PC-3 (cell line): ENCODE measurements at regions not wholly inside any gene's neighbourhood (a gene's known extent, or its start where the extent isn't known, plus 50 kb on each side); places are given as distances from the start of the nearest gene placed in this dataset.

Source experiments
- ATAC-seq: fragments of 200-7000 bp; cut with Tn5 transposase; 2 replicates; pipeline ENCODE4 v1.9.1; 2020; ENCODE audit warnings: mild to moderate bottlenecking, moderate library complexity
- BruUV-seq: library from RNA; stranded (reverse); fragments of 400-500 nt; replicated peaks from 2 replicates; lab custom pipeline; 2021; lab: Mats Ljungman, UMichigan
- CTCF ChIA-PET: fragments of 300-600 bp; sonication (Branson Sonifier 250); formaldehyde crosslinking; loops from one replicate; lab custom pipeline; 2022; ENCODE audit warnings: antibody characterized with exemption; lab: Charles Lee
- POLR2A ChIA-PET: fragments of 300-600 bp; sonication (Branson Sonifier 250); formaldehyde crosslinking; loops from one replicate; lab custom pipeline; 2022; ENCODE audit warnings: antibody characterized with exemption; ENCODE audit not compliant: unreplicated experiment; lab: Charles Lee
- DNase-seq: peaks from one replicate; pipeline ENCODE4 v3.0.0-alpha.2; 2015
- H2AFZ ChIP-seq: fragments of 300-600 bp; sonication (generic); 2 replicates; pipeline ENCODE4 v1.6.0; 2016; ENCODE audit warnings: antibody characterized with exemption, low read length
- H3F3A ChIP-seq: fragments of 300-600 bp; sonication (generic); one replicate; pipeline ENCODE4 v1.6.0; 2017; ENCODE audit warnings: antibody characterized with exemption, low read length, control low read depth, mild to moderate bottlenecking; ENCODE audit not compliant: unreplicated experiment
- H3K27ac ChIP-seq: fragments of 300-600 bp; sonication (generic); 2 replicates; pipeline ENCODE4 v1.5.1; 2016; ENCODE audit warnings: mild to moderate bottlenecking, low read length
- H3K27me3 ChIP-seq: fragments of 300-600 bp; sonication (generic); 2 replicates; pipeline ENCODE4 v1.6.1; 2016; ENCODE audit warnings: low read length, mixed read lengths
- H3K36me3 ChIP-seq: fragments of 300-600 bp; sonication (generic); 2 replicates; pipeline ENCODE4 v1.6.1; 2016; ENCODE audit warnings: low read depth, mixed run types, low read length, mixed read lengths
- H3K4me1 ChIP-seq: fragments of 300-600 bp; sonication (generic); 2 replicates; pipeline ENCODE4 v1.5.1; 2016; ENCODE audit warnings: low read length; ENCODE audit not compliant: insufficient read depth
- H3K4me2 ChIP-seq: fragments of 300-600 bp; sonication (generic); 2 replicates; pipeline ENCODE4 v1.6.0; 2016; ENCODE audit warnings: low read length
- H3K4me3 ChIP-seq: fragments of 300-600 bp; sonication (generic); 2 replicates; pipeline ENCODE4 v1.5.1; 2016; ENCODE audit warnings: mild to moderate bottlenecking, low read length, mixed read lengths
- H3K79me2 ChIP-seq: fragments of 300-600 bp; sonication (generic); 2 replicates; pipeline ENCODE4 v1.6.1; 2017; ENCODE audit warnings: low read length, mixed read lengths
- H3K9ac ChIP-seq: fragments of 300-600 bp; sonication (generic); 2 replicates; pipeline ENCODE4 v1.6.0; 2016; ENCODE audit warnings: mild to moderate bottlenecking, low read length
- H3K9me2 ChIP-seq: fragments of 300-600 bp; sonication (generic); replicated peaks from 2 replicates; pipeline ENCODE4 v1.6.1; 2016; ENCODE audit warnings: mixed run types, low read length, mixed read lengths
- H3K9me3 ChIP-seq: fragments of 300-600 bp; sonication (generic); 2 replicates; pipeline ENCODE4 v1.6.1; 2016; ENCODE audit warnings: low read length, mixed read lengths
- H4K20me1 ChIP-seq: fragments of 300-600 bp; sonication (generic); 2 replicates; pipeline ENCODE4 v1.6.1; 2016; ENCODE audit warnings: low read length, mixed read lengths
- EZH2 ChIP-seq: fragments of 300-600 bp; sonication (generic); IDR thresholded peaks from one replicate; pipeline ENCODE4 v1.6.1; 2017; ENCODE audit warnings: antibody characterized with exemption, mild to moderate bottlenecking, low read length; ENCODE audit not compliant: unreplicated experiment
- EZH2phosphoT487 ChIP-seq: fragments of 300-600 bp; sonication (generic); IDR thresholded peaks from 2 replicates; pipeline ENCODE4 v1.6.1; 2018; ENCODE audit warnings: mild to moderate bottlenecking, antibody characterized with exemption, low read length, borderline replicate concordance
- intact Hi-C: fragments of 100-400 bp; cut with micrococcal nuclease; formaldehyde crosslinking; loops from 2 replicates; pipeline ENCODE4 v1.9.0; 2023
- TF ChIP-seq, protein P1 (sequence below): fragments of 300-600 bp; sonication (generic); conservative IDR thresholded peaks from 2 replicates; pipeline ENCODE4 v1.5.1; 2017; ENCODE audit warnings: antibody characterized with exemption, low read depth, mild to moderate bottlenecking, low read length

DNA sequence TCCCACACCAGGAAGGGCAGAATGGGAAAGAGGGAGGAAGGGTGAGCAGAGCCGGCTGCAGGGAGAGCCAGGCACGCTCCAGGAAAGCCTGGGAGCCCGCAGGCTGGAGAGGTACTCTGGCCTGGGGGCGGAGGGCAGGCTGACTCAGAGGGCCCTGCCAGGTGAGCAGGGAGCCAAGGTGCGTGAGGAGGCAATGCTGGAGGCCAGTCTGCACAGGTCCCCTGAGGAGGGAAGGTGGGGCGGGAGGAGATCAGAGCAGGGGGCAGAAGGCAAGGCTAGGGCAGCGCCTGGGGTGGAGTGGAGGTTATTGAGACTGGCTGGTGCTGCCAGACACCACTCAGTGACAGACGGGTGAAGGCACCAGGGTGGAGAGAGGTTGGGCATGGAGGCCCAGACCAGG is 385.0 kb downstream of the BCL11B start:
- DNase-seq (no peak), ATAC-seq (no peak)
- CTCF ChIA-PET, result no interaction called here

DNA sequence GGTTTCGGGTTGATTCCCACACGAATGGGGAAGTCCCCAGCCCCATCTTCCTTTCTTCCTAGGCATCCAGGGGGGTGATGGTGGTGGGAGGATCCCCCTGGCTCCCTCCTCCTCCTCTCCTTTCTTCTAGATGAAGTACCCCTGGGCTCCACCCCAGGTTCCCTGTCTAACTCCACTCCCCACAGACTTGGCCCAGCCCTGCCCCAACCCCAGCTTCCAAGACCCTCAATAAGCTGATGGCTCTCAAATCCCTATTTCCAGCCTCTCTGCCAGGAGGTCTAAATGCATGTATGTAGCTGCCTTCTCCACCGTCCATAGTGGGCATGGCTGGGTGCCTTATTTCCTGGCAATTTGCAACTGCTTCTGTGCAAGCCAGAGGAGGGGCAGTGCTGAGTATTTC is 383.7 kb downstream of the BCL11B start:
- intact Hi-C loops, result no loop called here
- BruUV-seq, result no TSS peak
- Histone ChIP-seq H3K4me1 (no peaks in the 10 kb centered on the region), H3K27me3 (peaks cover 44% of the 10 kb centered on the region), H3K79me2 (no peaks in the 10 kb centered on the region), H3F3A (no peaks in the 10 kb centered on the region), H3K9me3 (no peaks in the 10 kb centered on the region), H3K4me3 (no peak overlapping the region), H2AFZ (no peak overlapping the region), H4K20me1 (no peaks in the 10 kb centered on the region), H3K9me2 (no peaks in the 10 kb centered on the region), H3K27ac (no peak overlapping the region), H3K4me2 (no peak overlapping the region), H3K36me3 (no peaks in the 10 kb centered on the region), H3K9ac (no peak overlapping the region)
- POLR2A ChIA-PET, result no interaction called here
- no peak for ATAC-seq
- no peak for DNase-seq
- TF ChIP-seq, protein P1, sequence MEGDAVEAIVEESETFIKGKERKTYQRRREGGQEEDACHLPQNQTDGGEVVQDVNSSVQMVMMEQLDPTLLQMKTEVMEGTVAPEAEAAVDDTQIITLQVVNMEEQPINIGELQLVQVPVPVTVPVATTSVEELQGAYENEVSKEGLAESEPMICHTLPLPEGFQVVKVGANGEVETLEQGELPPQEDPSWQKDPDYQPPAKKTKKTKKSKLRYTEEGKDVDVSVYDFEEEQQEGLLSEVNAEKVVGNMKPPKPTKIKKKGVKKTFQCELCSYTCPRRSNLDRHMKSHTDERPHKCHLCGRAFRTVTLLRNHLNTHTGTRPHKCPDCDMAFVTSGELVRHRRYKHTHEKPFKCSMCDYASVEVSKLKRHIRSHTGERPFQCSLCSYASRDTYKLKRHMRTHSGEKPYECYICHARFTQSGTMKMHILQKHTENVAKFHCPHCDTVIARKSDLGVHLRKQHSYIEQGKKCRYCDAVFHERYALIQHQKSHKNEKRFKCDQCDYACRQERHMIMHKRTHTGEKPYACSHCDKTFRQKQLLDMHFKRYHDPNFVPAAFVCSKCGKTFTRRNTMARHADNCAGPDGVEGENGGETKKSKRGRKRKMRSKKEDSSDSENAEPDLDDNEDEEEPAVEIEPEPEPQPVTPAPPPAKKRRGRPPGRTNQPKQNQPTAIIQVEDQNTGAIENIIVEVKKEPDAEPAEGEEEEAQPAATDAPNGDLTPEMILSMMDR, result no peak
- TF ChIP-seq EZH2phosphoT487, result no peak
- no peak for TF ChIP-seq EZH2
- CTCF ChIA-PET, result no interaction called here

More for the DNA sequence above, 385.0 kb downstream of the BCL11B start:
- Histone ChIP-seq H3K4me3 (no peak overlapping the region), H3K9ac (no peak overlapping the region), H3F3A (no peaks in the 10 kb centered on the region), H3K27me3 (peaks cover 44% of the 10 kb centered on the region), H3K36me3 (no peaks in the 10 kb centered on the region), H4K20me1 (no peaks in the 10 kb centered on the region), H3K9me3 (0 out of 2 replicates have a peak, but pooled peaks cover 2% of the 10 kb centered on the region), H2AFZ (no peak overlapping the region), H3K79me2 (no peaks in the 10 kb centered on the region), H3K4me2 (no peak overlapping the region), H3K4me1 (no peaks in the 10 kb centered on the region), H3K9me2 (no peaks in the 10 kb centered on the region), H3K27ac (no peak overlapping the region)
- TF ChIP-seq EZH2 (no peak), EZH2phosphoT487 (no peak)
- TF ChIP-seq, protein P1, result no peak
- intact Hi-C loops, result no loop called here
- BruUV-seq, result no TSS peak
- POLR2A ChIA-PET, result no interaction called here

DNA sequence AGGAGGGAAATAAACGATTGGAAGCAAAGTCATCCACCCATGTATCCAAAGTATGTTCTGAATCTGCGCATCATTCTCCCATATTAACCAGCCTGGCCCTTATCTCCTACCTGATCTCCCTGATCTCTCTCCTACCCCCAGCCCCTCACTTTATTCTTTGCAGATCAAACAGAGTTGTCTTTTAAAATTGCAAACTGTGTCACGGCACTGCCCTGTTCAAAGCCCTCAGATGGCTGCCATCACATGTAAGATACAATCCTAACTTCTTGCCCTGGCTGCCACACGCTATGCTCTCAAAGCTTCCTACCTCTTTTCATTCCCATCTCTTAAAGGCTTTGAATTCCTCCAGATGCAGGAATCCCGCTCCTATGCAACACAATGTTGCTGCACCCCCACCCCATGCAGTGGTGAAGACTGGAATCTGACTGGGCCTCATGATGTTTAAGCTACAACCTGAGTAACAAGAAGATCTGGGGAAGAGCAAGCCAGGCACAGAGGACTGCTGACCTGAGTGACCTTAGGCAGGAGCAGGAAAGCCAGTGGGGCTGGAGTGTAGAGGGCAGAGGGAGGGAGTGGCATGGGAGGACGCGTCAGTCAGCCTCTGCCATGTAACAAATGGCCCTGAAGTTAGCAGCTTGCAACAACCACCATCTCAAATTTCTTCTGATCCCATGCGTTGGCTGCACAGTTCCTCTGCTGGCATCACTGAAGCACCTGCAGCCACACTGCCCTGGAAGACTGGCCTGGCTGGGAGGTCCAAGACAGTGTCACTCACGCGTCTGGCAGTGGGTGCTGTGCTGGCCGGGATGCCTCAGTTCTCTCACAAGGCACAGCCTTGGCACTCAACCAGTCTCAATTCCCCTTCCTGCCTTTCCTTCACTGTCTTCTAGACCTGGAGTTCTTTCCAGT is 382.8 kb downstream of the BCL11B start:
- H3F3A ChIP-seq, result no peaks in the 10 kb centered on the region
- CTCF ChIA-PET, result no interaction called here
- no peaks in the 10 kb centered on the region for H3K36me3 ChIP-seq
- H3K9me3 ChIP-seq, result no peaks in the 10 kb centered on the region
- peaks cover 44% of the 10 kb centered on the region for H3K27me3 ChIP-seq
- BruUV-seq, result no TSS peak
- no peaks in the 10 kb centered on the region for H4K20me1 ChIP-seq
- no peak overlapping the region for H3K9ac ChIP-seq
- H2AFZ ChIP-seq, result no peak overlapping the region
- no peak overlapping the region for H3K4me2 ChIP-seq
- POLR2A ChIA-PET, result no interaction called here
- TF ChIP-seq EZH2 (no peak), EZH2phosphoT487 (no peak)
- TF ChIP-seq, protein P1, result no peak
- intact Hi-C loops, result no loop called here
- no peak for ATAC-seq
- no peaks in the 10 kb centered on the region for H3K4me1 ChIP-seq
- H3K27ac ChIP-seq, result no peak overlapping the region
- no peaks in the 10 kb centered on the region for H3K79me2 ChIP-seq
- H3K9me2 ChIP-seq, result no peaks in the 10 kb centered on the region
- H3K4me3 ChIP-seq, result no peak overlapping the region
- DNase-seq, result no peak
